ENCODE measurements at regions not wholly inside any gene's neighbourhood (a gene's known extent, or its start where the extent isn't known, plus 50 kb on each side); places are given as distances from the start of the nearest gene placed in this dataset.

DNA sequence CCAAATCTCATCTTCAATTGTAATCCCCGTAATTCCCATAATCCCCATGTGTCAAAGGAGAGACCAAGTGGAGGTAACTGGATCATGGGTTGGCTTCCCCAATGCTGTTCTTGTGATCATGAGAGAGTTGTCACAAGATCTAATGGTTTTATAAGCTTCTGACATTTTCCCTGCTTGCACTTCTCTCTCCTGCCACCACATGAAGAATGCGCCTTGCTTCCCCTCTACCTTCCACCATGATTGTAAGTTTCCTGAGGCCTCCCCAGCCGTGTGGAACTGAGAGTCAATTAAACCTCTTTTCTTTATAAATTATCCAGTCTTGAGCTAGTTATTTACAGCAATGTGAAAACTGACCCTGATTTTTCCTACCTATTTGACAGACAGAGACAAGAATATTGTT lies 162.5 kb upstream of the SYT6 start:
- TF ChIP-seq, protein P1, sequence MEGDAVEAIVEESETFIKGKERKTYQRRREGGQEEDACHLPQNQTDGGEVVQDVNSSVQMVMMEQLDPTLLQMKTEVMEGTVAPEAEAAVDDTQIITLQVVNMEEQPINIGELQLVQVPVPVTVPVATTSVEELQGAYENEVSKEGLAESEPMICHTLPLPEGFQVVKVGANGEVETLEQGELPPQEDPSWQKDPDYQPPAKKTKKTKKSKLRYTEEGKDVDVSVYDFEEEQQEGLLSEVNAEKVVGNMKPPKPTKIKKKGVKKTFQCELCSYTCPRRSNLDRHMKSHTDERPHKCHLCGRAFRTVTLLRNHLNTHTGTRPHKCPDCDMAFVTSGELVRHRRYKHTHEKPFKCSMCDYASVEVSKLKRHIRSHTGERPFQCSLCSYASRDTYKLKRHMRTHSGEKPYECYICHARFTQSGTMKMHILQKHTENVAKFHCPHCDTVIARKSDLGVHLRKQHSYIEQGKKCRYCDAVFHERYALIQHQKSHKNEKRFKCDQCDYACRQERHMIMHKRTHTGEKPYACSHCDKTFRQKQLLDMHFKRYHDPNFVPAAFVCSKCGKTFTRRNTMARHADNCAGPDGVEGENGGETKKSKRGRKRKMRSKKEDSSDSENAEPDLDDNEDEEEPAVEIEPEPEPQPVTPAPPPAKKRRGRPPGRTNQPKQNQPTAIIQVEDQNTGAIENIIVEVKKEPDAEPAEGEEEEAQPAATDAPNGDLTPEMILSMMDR (conservative IDR thresholded peaks at IDR 0.05; ENCODE audit: low read depth, low read length), result no peak
- no peak for TF ChIP-seq EZH2 (IDR thresholded peaks at IDR 0.05; ENCODE audit: borderline replicate concordance, low read depth, low read length, poor library complexity, severe bottlenecking)
